Neuronal stem cell (in vitro differentiated cells): ENCODE measurements at regions not wholly inside any gene's neighbourhood (a gene's known extent, or its start where the extent isn't known, plus 50 kb on each side); places are given as distances from the start of the nearest gene placed in this dataset.

ENCODE experiments used
- DNase-seq: peaks from one replicate; pipeline ENCODE4 v3.0.0-alpha.2; 2013; ENCODE audit warnings: low spot score
- H2AFZ ChIP-seq: one replicate; pipeline ENCODE4 v1.6.1; 2013; ENCODE audit warnings: mild to moderate bottlenecking, low read length, inconsistent platforms
- H2AK5ac ChIP-seq: 2 replicates; pipeline ENCODE4 v1.6.1; 2013; ENCODE audit warnings: low read depth, mild to moderate bottlenecking, inconsistent platforms, low read length, moderate library complexity, mixed read lengths
- H2BK120ac ChIP-seq: 2 replicates; pipeline ENCODE4 v1.6.1; 2013; ENCODE audit warnings: low read depth, mild to moderate bottlenecking, inconsistent platforms, low read length, moderate library complexity, mixed read lengths
- H2BK12ac ChIP-seq: one replicate; pipeline ENCODE4 v1.6.1; 2013; ENCODE audit warnings: low read length, inconsistent platforms
- H2BK15ac ChIP-seq: 2 replicates; pipeline ENCODE4 v1.6.1; 2013; ENCODE audit warnings: mild to moderate bottlenecking, low read length, inconsistent platforms, mixed read lengths
- H2BK5ac ChIP-seq: one replicate; pipeline ENCODE4 v1.6.1; 2013; ENCODE audit warnings: inconsistent platforms, mild to moderate bottlenecking, low read length, moderate library complexity
- H3K14ac ChIP-seq: one replicate; pipeline ENCODE4 v1.6.1; 2013; ENCODE audit warnings: low read length, inconsistent platforms
- H3K18ac ChIP-seq: 2 replicates; pipeline ENCODE4 v1.6.1; 2013; ENCODE audit warnings: low read length, inconsistent platforms
- H3K23ac ChIP-seq: 2 replicates; pipeline ENCODE4 v1.6.1; 2013; ENCODE audit warnings: low read depth, mild to moderate bottlenecking, mixed read lengths, low read length, inconsistent platforms; ENCODE audit not compliant: poor library complexity
- H3K27ac ChIP-seq: replicated peaks from 3 replicates; pipeline ENCODE4 v1.5.1; 2013; ENCODE audit warnings: low read length, inconsistent platforms
- H3K27me3 ChIP-seq, 3 experiments: 2 replicates each; pipeline ENCODE4 v1.6.1; 2013; ENCODE audit warnings: low read length in 3 of 3, mild to moderate bottlenecking in 2 of 3, inconsistent platforms in 1 of 3, low read depth in 1 of 3, mixed read lengths in 1 of 3, moderate library complexity in 1 of 3; ENCODE audit not compliant: control insufficient read depth in 3 of 3, insufficient read depth in 3 of 3
- H3K36me3 ChIP-seq, 2 donors: replicated peaks in 1 of 2; 2 replicates each; pipeline ENCODE4 v1.6.1; 2013; ENCODE audit warnings: low read length in 2 of 2; ENCODE audit not compliant: control insufficient read depth in 2 of 2, insufficient read depth in 2 of 2
- H3K4ac ChIP-seq: 2 replicates; pipeline ENCODE4 v1.6.1; 2013; ENCODE audit warnings: inconsistent platforms, mild to moderate bottlenecking, low read length, moderate library complexity
- H3K4me1 ChIP-seq, 2 donors: 1 replicate in 1 of 2; 2 replicates in 1 of 2; pipeline ENCODE4 v1.6.1; 2013; ENCODE audit warnings: low read length in 2 of 2, low read depth in 1 of 2; ENCODE audit not compliant: control insufficient read depth in 2 of 2, insufficient read depth in 1 of 2
- H3K4me2 ChIP-seq: one replicate; pipeline ENCODE4 v1.6.1; 2013; ENCODE audit warnings: mild to moderate bottlenecking, low read length, inconsistent platforms; ENCODE audit not compliant: insufficient read depth, poor library complexity, severe bottlenecking
- H3K4me3 ChIP-seq, 2 donors: 2 replicates each; pipeline ENCODE4 v1.5.1; 2013; ENCODE audit warnings: low read length in 2 of 2, mild to moderate bottlenecking in 2 of 2, inconsistent platforms in 1 of 2, moderate library complexity in 1 of 2
- H3K79me1 ChIP-seq: one replicate; pipeline ENCODE4 v1.6.1; 2013; ENCODE audit warnings: low read depth, mild to moderate bottlenecking, inconsistent platforms, low read length, moderate library complexity
- H3K9ac ChIP-seq: one replicate; pipeline ENCODE4 v1.6.1; 2013; ENCODE audit warnings: mild to moderate bottlenecking, low read depth, low read length, inconsistent platforms; ENCODE audit not compliant: poor library complexity
- H3K9me3 ChIP-seq, 2 donors: replicated peaks in 1 of 2; 2 replicates each; pipeline versions ENCODE3 to v1.6.1; 2013; ENCODE audit warnings: low read length in 2 of 2, mild to moderate bottlenecking in 2 of 2, inconsistent platforms in 1 of 2, low read depth in 1 of 2, mixed read lengths in 1 of 2, moderate library complexity in 1 of 2; ENCODE audit not compliant: control insufficient read depth in 2 of 2, insufficient read depth in 1 of 2
- H4K8ac ChIP-seq: one replicate; pipeline ENCODE4 v1.6.1; 2013; ENCODE audit warnings: low read depth, mild to moderate bottlenecking, inconsistent platforms, low read length, moderate library complexity
- H4K91ac ChIP-seq: one replicate; pipeline ENCODE4 v1.6.1; 2013; ENCODE audit warnings: low read length, low read depth, mild to moderate bottlenecking, inconsistent platforms; ENCODE audit not compliant: poor library complexity
- WGBS, 2 donors: extraction: QIAGEN DNeasy Blood & Tissue Kit; methylation state at CpG; one replicate each; pipeline ENCODE4 v1.1.7; 2013; ENCODE audit warnings: missing lambda C conversion rate in 2 of 2, mixed read lengths in 1 of 2; ENCODE audit not compliant: insufficient read length in 2 of 2, insufficient replicate concordance in 1 of 2; ENCODE audit errors: extremely low coverage in 2 of 2; 5-methylcytosine and 5-hydroxymethylcytosine counted together

DNA sequence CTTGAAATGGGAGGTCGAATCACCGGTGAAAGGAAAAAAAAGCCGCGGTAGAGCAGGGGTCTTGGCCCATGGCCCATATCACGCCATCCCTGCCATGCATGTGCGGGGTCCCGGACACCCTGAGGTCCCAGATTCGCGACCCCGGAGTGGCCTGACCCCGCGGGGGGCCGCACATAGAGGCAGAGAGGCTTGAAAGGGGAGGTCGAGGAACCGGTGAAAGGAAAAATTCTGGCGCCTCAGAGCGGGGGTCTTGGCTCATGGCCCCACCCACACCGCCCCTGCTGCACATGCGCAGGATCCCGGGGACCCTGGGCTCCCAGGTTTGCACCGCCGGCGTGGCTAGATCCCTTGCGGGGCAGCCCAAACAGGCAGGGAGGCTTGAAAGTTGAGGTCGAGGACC lies 319.8 kb downstream of the ALG10 start:
- H3K4me3 ChIP-seq: no peak overlapping the region
- H2BK5ac ChIP-seq: no peak overlapping the region
- no peak overlapping the region for H3K4ac ChIP-seq
- no peak overlapping the region for H3K23ac ChIP-seq
- no peak overlapping the region for H2BK120ac ChIP-seq
- no peak overlapping the region for H2BK12ac ChIP-seq
- no peak overlapping the region for H2AK5ac ChIP-seq
- no peak overlapping the region for H3K4me2 ChIP-seq
- no peaks in the 10 kb centered on the region for H3K27me3 ChIP-seq
- no peaks in the 10 kb centered on the region for H3K4me1 ChIP-seq
- H3K14ac ChIP-seq: no peak overlapping the region
- DNase-seq: no peak
- peaks cover 1% of the 10 kb centered on the region for H3K79me1 ChIP-seq
- no peak overlapping the region for H2BK15ac ChIP-seq
- H2AFZ ChIP-seq: no peak overlapping the region
- no peak overlapping the region for H3K9ac ChIP-seq
- no peak overlapping the region for H3K18ac ChIP-seq
- no peak overlapping the region for H4K8ac ChIP-seq
- H3K9me3 ChIP-seq: peaks cover 0 to 47% of the 10 kb centered on the region in 2 donors
- no peak overlapping the region for H3K27ac ChIP-seq
- H3K36me3 ChIP-seq: no peaks in the 10 kb centered on the region
- H4K91ac ChIP-seq: no peak overlapping the region
- WGBS, 2 donors: no CpG with 5 or more reads among the region's 25 CpGs

DNA sequence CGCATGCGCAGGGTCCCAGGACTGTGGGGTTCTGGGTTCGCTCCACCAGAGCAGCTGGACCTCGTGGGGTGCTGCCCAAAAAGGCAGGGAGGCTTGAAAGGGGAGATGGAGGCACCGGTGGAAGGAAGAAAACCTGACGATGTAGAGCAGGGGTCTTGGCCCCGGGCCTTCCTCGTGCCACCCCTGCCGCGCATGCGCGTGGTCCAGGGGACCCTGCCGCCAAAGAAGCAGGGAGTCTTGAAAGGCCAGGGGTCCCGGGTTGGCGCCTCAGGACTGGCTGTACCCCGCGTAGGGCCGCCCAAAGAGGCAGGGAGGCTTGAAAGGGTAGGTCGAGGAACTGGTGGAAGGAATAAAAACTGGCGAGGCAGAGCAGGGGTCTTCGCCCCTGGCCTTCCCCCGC lies 321.0 kb downstream of the ALG10 start:
- no peak overlapping the region for H3K4me2 ChIP-seq
- no peak for DNase-seq
- no peak overlapping the region for H2BK15ac ChIP-seq
- H4K8ac ChIP-seq: no peak overlapping the region
- no peak overlapping the region for H3K9ac ChIP-seq
- H3K4me3 ChIP-seq: no peak overlapping the region
- no peak overlapping the region for H4K91ac ChIP-seq
- no peak overlapping the region for H3K14ac ChIP-seq
- H3K27me3 ChIP-seq: no peaks in the 10 kb centered on the region
- WGBS, 2 donors: no CpG with 5 or more reads among the region's 22 CpGs
- no peaks in the 10 kb centered on the region for H3K4me1 ChIP-seq
- no peaks in the 10 kb centered on the region for H3K36me3 ChIP-seq
- no peak overlapping the region for H3K27ac ChIP-seq
- peaks cover 1% of the 10 kb centered on the region for H3K79me1 ChIP-seq
- no peak overlapping the region for H2BK120ac ChIP-seq
- H3K4ac ChIP-seq: no peak overlapping the region
- no peak overlapping the region for H2AK5ac ChIP-seq
- no peak overlapping the region for H3K23ac ChIP-seq
- H2BK12ac ChIP-seq: no peak overlapping the region
- peaks cover 0 to 50% of the 10 kb centered on the region in 2 donors for H3K9me3 ChIP-seq
- no peak overlapping the region for H3K18ac ChIP-seq
- no peak overlapping the region for H2AFZ ChIP-seq
- no peak overlapping the region for H2BK5ac ChIP-seq

DNA sequence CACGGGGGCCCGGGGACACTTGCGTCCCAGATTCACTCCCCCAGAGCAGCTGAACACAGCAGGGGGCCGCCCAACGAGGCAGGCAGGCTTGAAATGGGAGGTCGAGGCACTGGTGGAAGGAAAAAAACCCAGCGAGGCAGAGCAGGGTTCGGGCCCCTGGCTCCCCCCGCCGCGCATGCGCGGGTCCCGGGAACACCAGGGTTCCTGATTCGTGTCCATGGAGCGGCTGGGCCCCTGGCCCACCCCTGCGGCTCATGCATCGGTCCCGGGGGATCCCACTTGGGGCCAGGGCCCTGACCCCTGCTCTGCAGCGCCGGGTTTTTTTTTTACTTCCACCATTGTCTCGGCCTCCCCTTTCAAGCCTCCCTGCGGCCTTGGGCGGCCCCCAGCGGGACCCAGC lies 321.5 kb downstream of the ALG10 start:
- Histone ChIP-seq H3K27me3 (no peaks in the 10 kb centered on the region), H3K36me3 (no peaks in the 10 kb centered on the region), H4K8ac (no peak overlapping the region), H2AK5ac (no peak overlapping the region), H3K79me1 (peaks cover 1% of the 10 kb centered on the region), H3K4me1 (no peaks in the 10 kb centered on the region), H3K14ac (no peak overlapping the region), H3K4me3 (peak overlapping the region in 1 of 2 donors; percentile 29), H2BK120ac (no peak overlapping the region), H3K27ac (no peak overlapping the region), H2BK12ac (no peak overlapping the region), H3K18ac (no peak overlapping the region), H3K9ac (no peak overlapping the region), H2BK5ac (no peak overlapping the region), H4K91ac (no peak overlapping the region), H3K23ac (no peak overlapping the region), H2BK15ac (no peak overlapping the region), H3K4me2 (no peak overlapping the region), H3K9me3 (peaks cover 0 to 47% of the 10 kb centered on the region in 2 donors), H2AFZ (no peak overlapping the region), H3K4ac (no peak overlapping the region)
- DNase-seq: no peak
- WGBS, 2 donors: no CpG with 5 or more reads among the region's 25 CpGs

DNA sequence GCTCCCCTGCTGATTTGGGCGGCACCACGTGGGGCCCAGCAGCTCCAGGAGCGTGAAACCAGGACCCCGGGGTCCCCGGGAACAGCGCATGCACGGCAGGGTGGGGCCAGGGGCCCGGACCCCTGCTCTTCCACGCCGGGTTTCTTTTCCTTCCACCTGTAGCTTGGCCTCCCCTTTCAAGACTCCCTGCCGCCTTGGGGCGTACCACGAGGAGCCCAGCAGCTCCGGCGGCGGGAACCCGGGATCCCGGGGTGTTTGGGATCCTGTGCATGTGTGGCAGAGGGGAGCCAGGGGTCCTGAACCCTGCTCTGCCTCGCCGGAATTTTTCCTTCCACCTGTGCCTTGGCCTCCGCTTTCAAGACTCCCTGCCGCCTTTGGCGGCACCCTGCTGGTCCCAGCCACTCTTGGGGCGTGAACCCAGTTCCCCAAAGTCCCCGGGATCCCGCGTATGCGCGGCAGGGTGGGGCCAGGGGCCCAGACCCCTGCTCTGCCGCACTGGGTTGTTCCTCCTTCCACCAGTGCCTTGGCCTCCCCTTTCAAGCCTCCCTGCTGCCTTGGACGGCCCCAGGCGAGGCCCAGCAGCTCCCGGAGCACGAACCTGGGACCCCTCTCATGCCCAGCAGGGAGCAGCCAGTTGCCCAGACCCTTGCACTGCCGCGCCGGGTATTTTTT lies 322.7 kb downstream of the ALG10 start:
- Histone ChIP-seq H2BK12ac (no peak overlapping the region), H4K91ac (no peak overlapping the region), H3K14ac (no peak overlapping the region), H2AK5ac (no peak overlapping the region), H2BK5ac (no peak overlapping the region), H3K9me3 (peaks cover 0 to 45% of the 10 kb centered on the region in 2 donors), H3K4me1 (no peaks in the 10 kb centered on the region), H2BK120ac (no peak overlapping the region), H2BK15ac (no peak overlapping the region), H2AFZ (no peak overlapping the region), H4K8ac (no peak overlapping the region), H3K27me3 (no peaks in the 10 kb centered on the region), H3K18ac (no peak overlapping the region), H3K9ac (no peak overlapping the region), H3K4ac (no peak overlapping the region), H3K79me1 (peaks cover 1% of the 10 kb centered on the region), H3K23ac (no peak overlapping the region), H3K4me3 (no peak overlapping the region), H3K36me3 (no peaks in the 10 kb centered on the region), H3K4me2 (no peak overlapping the region), H3K27ac (no peak overlapping the region)
- no peak for DNase-seq
- WGBS, 2 donors: no CpG with 5 or more reads among the region's 37 CpGs
